ENCODE measurements at regions not wholly inside any gene's neighbourhood (a gene's known extent, or its start where the extent isn't known, plus 50 kb on each side); places are given as distances from the start of the nearest gene placed in this dataset.

DNA sequence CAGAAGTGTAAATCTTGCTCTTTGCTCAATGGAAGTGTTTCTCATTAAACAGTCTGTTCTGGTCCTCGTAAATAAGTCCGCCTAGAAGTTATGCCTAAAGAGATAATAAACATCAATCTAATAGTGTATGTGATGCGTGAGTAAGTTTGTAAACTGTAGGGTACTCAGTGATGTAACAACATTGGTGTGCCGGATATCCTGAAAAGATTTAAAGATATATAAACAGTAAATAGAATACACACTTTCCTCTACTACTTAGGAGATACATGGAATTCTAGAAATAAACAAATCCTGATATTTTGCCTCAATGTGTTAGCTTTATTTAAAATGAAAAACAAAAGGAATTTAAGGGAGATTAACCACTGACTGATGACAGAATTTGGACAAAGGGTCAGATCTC is 123.5 kb downstream of the AHR start:
- in situ Hi-C loops (cut with MboI; ENCODE audit: low pct_unique_long_range_greater_than_20kb, low sequenced_read_pairs, unreplicated experiment): no loop called here
- DNase-seq (ENCODE audit: low spot score): no peak
- TF ChIP-seq, protein P1, sequence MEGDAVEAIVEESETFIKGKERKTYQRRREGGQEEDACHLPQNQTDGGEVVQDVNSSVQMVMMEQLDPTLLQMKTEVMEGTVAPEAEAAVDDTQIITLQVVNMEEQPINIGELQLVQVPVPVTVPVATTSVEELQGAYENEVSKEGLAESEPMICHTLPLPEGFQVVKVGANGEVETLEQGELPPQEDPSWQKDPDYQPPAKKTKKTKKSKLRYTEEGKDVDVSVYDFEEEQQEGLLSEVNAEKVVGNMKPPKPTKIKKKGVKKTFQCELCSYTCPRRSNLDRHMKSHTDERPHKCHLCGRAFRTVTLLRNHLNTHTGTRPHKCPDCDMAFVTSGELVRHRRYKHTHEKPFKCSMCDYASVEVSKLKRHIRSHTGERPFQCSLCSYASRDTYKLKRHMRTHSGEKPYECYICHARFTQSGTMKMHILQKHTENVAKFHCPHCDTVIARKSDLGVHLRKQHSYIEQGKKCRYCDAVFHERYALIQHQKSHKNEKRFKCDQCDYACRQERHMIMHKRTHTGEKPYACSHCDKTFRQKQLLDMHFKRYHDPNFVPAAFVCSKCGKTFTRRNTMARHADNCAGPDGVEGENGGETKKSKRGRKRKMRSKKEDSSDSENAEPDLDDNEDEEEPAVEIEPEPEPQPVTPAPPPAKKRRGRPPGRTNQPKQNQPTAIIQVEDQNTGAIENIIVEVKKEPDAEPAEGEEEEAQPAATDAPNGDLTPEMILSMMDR (IDR thresholded peaks at IDR 0.05; ENCODE audit: extremely low read depth, insufficient read depth, missing control alignments): no peak

DNA sequence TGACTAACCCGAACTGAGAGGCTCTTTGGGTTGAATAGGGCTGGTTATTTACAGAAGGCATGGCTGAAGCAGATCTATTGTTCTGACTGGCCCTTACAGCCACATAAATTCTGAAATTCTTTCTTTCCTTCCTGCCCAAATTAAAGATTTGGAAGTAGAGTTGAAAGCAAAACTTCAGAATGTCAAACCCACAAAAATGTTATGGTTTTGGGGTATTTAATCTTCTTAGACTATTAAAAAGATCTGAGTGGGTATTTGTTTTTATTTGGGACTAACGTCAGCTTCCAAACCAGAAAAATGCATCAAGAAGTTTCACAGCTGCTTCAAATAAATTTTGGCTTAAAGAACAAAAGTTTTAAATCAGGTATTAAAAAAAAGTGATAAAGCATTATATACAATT is 124.5 kb downstream of the AHR start:
- TF ChIP-seq, protein P1 (IDR thresholded peaks at IDR 0.05; ENCODE audit: extremely low read depth, insufficient read depth, missing control alignments): no peak
- no peak for DNase-seq (ENCODE audit: low spot score)
- in situ Hi-C loops (cut with MboI; ENCODE audit: low pct_unique_long_range_greater_than_20kb, low sequenced_read_pairs, unreplicated experiment): no loop called here

DNA sequence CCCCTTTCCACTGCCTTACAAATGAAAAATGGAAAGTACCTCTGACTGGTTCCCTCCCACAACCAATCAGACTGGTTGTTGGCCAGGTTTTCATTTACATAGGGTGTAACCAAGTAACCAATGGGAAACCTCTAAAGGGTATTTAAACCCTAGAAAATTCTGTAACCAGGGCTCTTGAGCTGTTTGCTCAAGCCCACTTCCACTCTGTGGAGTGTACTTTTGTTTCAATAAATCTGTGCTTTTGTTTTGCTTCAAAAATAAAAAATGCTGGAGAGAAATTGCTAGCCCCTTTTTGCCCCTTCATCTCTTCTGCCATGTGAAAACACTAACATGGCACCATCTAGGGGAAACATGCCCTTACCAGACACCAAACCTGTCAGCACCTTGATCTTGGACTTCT is 129.5 kb downstream of the AHR start:
- TF ChIP-seq, protein P1 (IDR thresholded peaks at IDR 0.05; ENCODE audit: extremely low read depth, insufficient read depth, missing control alignments): no peak
- in situ Hi-C loops (cut with MboI; ENCODE audit: low pct_unique_long_range_greater_than_20kb, low sequenced_read_pairs, unreplicated experiment): no loop called here
- DNase-seq (ENCODE audit: low spot score): no peak

DNA sequence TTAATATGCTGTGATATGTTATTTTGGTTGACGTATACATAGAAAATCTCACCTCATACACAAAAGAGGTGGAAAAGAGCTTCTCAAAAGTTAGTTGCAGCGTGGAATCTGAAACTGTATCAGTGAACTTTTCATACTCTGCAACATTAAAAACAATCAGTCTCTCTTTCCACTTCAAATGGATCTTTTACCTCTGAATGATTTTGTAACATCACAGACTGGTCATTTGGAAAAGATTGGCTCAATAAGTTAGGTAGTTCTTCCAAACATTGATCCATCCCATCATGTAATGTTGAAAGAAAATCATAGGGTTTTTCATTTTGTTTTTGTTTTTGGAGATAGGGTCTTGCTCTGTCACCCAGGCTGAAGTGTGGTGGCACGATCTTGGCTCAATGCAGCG is 131.1 kb downstream of the AHR start:
- in situ Hi-C loops (cut with MboI; ENCODE audit: low pct_unique_long_range_greater_than_20kb, low sequenced_read_pairs, unreplicated experiment): no loop called here
- DNase-seq (ENCODE audit: low spot score): no peak
- TF ChIP-seq, protein P1 (IDR thresholded peaks at IDR 0.05; ENCODE audit: extremely low read depth, insufficient read depth, missing control alignments): no peak

DNA sequence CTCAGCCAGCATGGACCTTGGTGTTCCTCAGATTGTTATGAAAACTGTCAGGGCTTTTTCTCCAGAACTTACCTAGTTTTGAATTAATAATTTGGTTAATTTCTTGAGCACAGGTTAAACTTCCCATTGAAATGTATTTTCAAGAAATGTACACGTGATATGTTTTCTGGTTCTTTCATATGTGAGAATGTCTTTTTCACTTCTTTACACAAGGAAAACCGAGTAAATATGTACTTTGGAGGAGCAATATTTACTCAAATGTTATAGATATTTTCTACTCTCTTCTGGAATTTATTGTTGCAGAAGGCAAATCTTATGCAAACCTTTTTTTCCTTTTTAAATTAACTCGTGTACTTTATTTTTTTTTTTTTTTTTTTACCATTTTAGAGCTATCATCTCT is 134.3 kb downstream of the AHR start:
- DNase-seq (ENCODE audit: low spot score): no peak
- in situ Hi-C loops (cut with MboI; ENCODE audit: low pct_unique_long_range_greater_than_20kb, low sequenced_read_pairs, unreplicated experiment): no loop called here

DNA sequence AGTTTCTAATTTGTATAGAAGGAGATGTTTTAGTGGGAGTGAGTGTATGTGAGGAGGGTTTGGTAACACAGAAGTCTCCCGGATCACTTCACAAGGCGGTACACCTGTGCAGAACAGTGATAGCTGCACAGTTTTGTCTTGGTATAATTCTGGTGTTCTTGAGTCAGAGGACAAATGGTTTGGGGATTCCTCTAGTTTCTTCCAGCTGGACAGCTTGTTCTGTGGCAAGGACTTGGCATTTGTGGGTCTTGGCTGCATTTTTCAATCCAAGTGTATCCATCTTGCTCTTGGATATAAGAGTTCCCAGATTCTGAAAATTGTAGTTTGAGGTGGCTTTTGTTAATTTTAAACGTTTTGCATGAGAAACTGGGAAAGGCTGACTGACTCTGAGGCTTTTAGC is 135.7 kb downstream of the AHR start:
- DNase-seq (ENCODE audit: low spot score): no peak
- in situ Hi-C loops (cut with MboI; ENCODE audit: low pct_unique_long_range_greater_than_20kb, low sequenced_read_pairs, unreplicated experiment): no loop called here
- TF ChIP-seq, protein P1 (IDR thresholded peaks at IDR 0.05; ENCODE audit: extremely low read depth, insufficient read depth, missing control alignments): no peak

More for the DNA sequence above, 134.3 kb downstream of the AHR start:
- TF ChIP-seq, protein P1 (IDR thresholded peaks at IDR 0.05; ENCODE audit: extremely low read depth, insufficient read depth, missing control alignments): no peak
